ENCODE measurements at regions not wholly inside any gene's neighbourhood (a gene's known extent, or its start where the extent isn't known, plus 50 kb on each side); places are given as distances from the start of the nearest gene placed in this dataset.
A peak's percentile ranks its signal among the peaks of the same experiment; 100 is the strongest.

- H3K36me3 Mint-ChIP-seq = peaks cover 17 to 36% of the 10 kb centered on the region in 2 donors
- H3K4me3 Mint-ChIP-seq = peak overlapping the region; percentile 4 to 50
- peak overlapping the region; percentile 25 for H3K27ac Mint-ChIP-seq
- H3K27me3 Mint-ChIP-seq = no peaks in the 10 kb centered on the region
- DNase-seq = no peak
- ATAC-seq (replicated peaks) = no peak
- H3K9me3 Mint-ChIP-seq = peaks cover 0 to 2% of the 10 kb centered on the region in 2 donors
- peaks cover 24 to 75% of the 10 kb centered on the region in 2 donors for H3K4me1 Mint-ChIP-seq
These were observed 50.6 kb upstream of the ZMYND8 start for GRCh38 chr20:47406849-47407682.

GRCh38 chr20:47411161-47411560, 54.7 kb upstream of the ZMYND8 start:
- DNase-seq = no peak
- ATAC-seq (replicated peaks) = no peak
- H3K27ac Mint-ChIP-seq = peak overlapping the region; percentile 92
- peak overlapping the region; percentile 78 to 84 for H3K4me3 Mint-ChIP-seq
- peaks cover 43 to 81% of the 10 kb centered on the region in 2 donors for H3K4me1 Mint-ChIP-seq
- peaks cover 23 to 34% of the 10 kb centered on the region in 2 donors for H3K36me3 Mint-ChIP-seq
- no peaks in the 10 kb centered on the region for H3K27me3 Mint-ChIP-seq
- peaks cover 3 to 5% of the 10 kb centered on the region in 2 donors for H3K9me3 Mint-ChIP-seq

GRCh38 chr20:47412083-47412482, 55.6 kb upstream of the ZMYND8 start:
- Mint-ChIP-seq H3K9me3 (peaks cover 3 to 7% of the 10 kb centered on the region in 2 donors), H3K27me3 (no peaks in the 10 kb centered on the region), H3K27ac (peak overlapping the region; percentile 92), H3K4me1 (peaks cover 46 to 84% of the 10 kb centered on the region in 2 donors), H3K36me3 (peaks cover 21 to 30% of the 10 kb centered on the region in 2 donors), H3K4me3 (peak overlapping the region; percentile 78 to 84)
- peak; percentile 8 to 18 for ATAC-seq (replicated peaks)
- DNase-seq = no peak

GRCh38 chr20:47413189-47413588, 56.7 kb upstream of the ZMYND8 start:
- H3K27me3 Mint-ChIP-seq = no peaks in the 10 kb centered on the region
- DNase-seq (no peak), ATAC-seq (replicated peaks) (no peak)
- peak overlapping the region; percentile 78 to 84 for H3K4me3 Mint-ChIP-seq
- H3K27ac Mint-ChIP-seq = peak overlapping the region; percentile 92
- peaks cover 3 to 7% of the 10 kb centered on the region in 2 donors for H3K9me3 Mint-ChIP-seq
- peaks cover 55 to 84% of the 10 kb centered on the region in 2 donors for H3K4me1 Mint-ChIP-seq
- H3K36me3 Mint-ChIP-seq = peaks cover 21 to 29% of the 10 kb centered on the region in 2 donors

- no peaks in the 10 kb centered on the region for H3K27me3 Mint-ChIP-seq
- DNase-seq = no peak
- peaks cover 3 to 5% of the 10 kb centered on the region in 2 donors for H3K9me3 Mint-ChIP-seq
- peaks cover 44 to 72% of the 10 kb centered on the region in 2 donors for H3K4me1 Mint-ChIP-seq
- H3K4me3 Mint-ChIP-seq = peak overlapping the region in 1 of 2 donors; percentile 86
- ATAC-seq (replicated peaks) = no peak
- H3K36me3 Mint-ChIP-seq = peaks cover 8 to 10% of the 10 kb centered on the region in 2 donors
- peak overlapping the region; percentile 100 for H3K27ac Mint-ChIP-seq
These were observed 61.0 kb upstream of the ZMYND8 start for GRCh38 chr20:47417245-47418068.

- Mint-ChIP-seq H3K4me1 (peaks cover 41 to 72% of the 10 kb centered on the region in 2 donors), H3K27me3 (no peaks in the 10 kb centered on the region), H3K27ac (peak overlapping the region; percentile 100)
These were observed 61.7 kb upstream of the ZMYND8 start for GRCh38 chr20:47418069-47418757.

GRCh38 chr20:47419953-47420514, 63.5 kb upstream of the ZMYND8 start:
- Mint-ChIP-seq H3K27me3 (no peaks in the 10 kb centered on the region), H3K4me3 (peak overlapping the region; percentile 42 to 57), H3K9me3 (peaks cover 3 to 5% of the 10 kb centered on the region in 2 donors), H3K27ac (peak overlapping the region; percentile 94), H3K36me3 (peaks cover 8 to 9% of the 10 kb centered on the region in 2 donors), H3K4me1 (peaks cover 36 to 66% of the 10 kb centered on the region in 2 donors)
- DNase-seq = no peak
- no peak for ATAC-seq (replicated peaks)

More at GRCh38 chr20:47418069-47418757, 61.7 kb upstream of the ZMYND8 start:
- Mint-ChIP-seq H3K36me3 (peaks cover 8 to 10% of the 10 kb centered on the region in 2 donors), H3K9me3 (peaks cover 3 to 5% of the 10 kb centered on the region in 2 donors), H3K4me3 (no peak overlapping the region)
- ATAC-seq (replicated peaks) (no peak), DNase-seq (no peak)

GRCh38 chr20:47421076-47421475, 64.6 kb upstream of the ZMYND8 start:
- peak overlapping the region; percentile 71 for H3K27ac Mint-ChIP-seq
- no peaks in the 10 kb centered on the region for H3K27me3 Mint-ChIP-seq
- peak overlapping the region; percentile 36 to 39 for H3K4me3 Mint-ChIP-seq
- DNase-seq = peak; percentile 44
- peaks cover 0 to 2% of the 10 kb centered on the region in 2 donors for H3K36me3 Mint-ChIP-seq
- H3K4me1 Mint-ChIP-seq = peaks cover 26 to 55% of the 10 kb centered on the region in 2 donors
- peak; percentile 46 to 61 for ATAC-seq (replicated peaks)
- H3K9me3 Mint-ChIP-seq = peaks cover 0 to 1% of the 10 kb centered on the region in 2 donors

GRCh38 chr20:47423586-47423985, 67.1 kb upstream of the ZMYND8 start:
- H3K4me1 Mint-ChIP-seq = peaks cover 11 to 31% of the 10 kb centered on the region in 2 donors
- peaks cover 2 to 10% of the 10 kb centered on the region in 2 donors for H3K36me3 Mint-ChIP-seq
- peaks cover 0 to 3% of the 10 kb centered on the region in 2 donors for H3K9me3 Mint-ChIP-seq
- no peak for DNase-seq
- H3K27me3 Mint-ChIP-seq = no peaks in the 10 kb centered on the region
- peak overlapping the region; percentile 5 for H3K27ac Mint-ChIP-seq
- no peak for ATAC-seq (replicated peaks)
- H3K4me3 Mint-ChIP-seq = no peak overlapping the region

- H3K4me3 Mint-ChIP-seq = no peak overlapping the region
- ATAC-seq (replicated peaks) = no peak
- H3K4me1 Mint-ChIP-seq = peaks cover 5 to 35% of the 10 kb centered on the region in 2 donors
- no peak overlapping the region for H3K27ac Mint-ChIP-seq
- DNase-seq = no peak
- peaks cover 2 to 10% of the 10 kb centered on the region in 2 donors for H3K36me3 Mint-ChIP-seq
- H3K9me3 Mint-ChIP-seq = peaks cover 0 to 3% of the 10 kb centered on the region in 2 donors
- H3K27me3 Mint-ChIP-seq = no peaks in the 10 kb centered on the region
These were observed 70.6 kb upstream of the ZMYND8 start for GRCh38 chr20:47427067-47427466.

- ATAC-seq (replicated peaks) = no peak
- Mint-ChIP-seq H3K27me3 (no peaks in the 10 kb centered on the region), H3K9me3 (peaks cover 0 to 3% of the 10 kb centered on the region in 2 donors), H3K4me3 (no peak overlapping the region), H3K27ac (peak overlapping the region; percentile 37), H3K36me3 (peaks cover 2 to 10% of the 10 kb centered on the region in 2 donors), H3K4me1 (peaks cover 2 to 35% of the 10 kb centered on the region in 2 donors)
- no peak for DNase-seq
These were observed 71.2 kb upstream of the ZMYND8 start for GRCh38 chr20:47427746-47428145.

GRCh38 chr20:47428164-47428563, 71.7 kb upstream of the ZMYND8 start:
- no peak overlapping the region for H3K4me3 Mint-ChIP-seq

GRCh38 chr20:47428851-47429336, 72.4 kb upstream of the ZMYND8 start:
- DNase-seq (no peak), ATAC-seq (replicated peaks) (no peak)
- H3K4me3 Mint-ChIP-seq = no peak overlapping the region
- no peak overlapping the region for H3K27ac Mint-ChIP-seq
- peaks cover 2 to 10% of the 10 kb centered on the region in 2 donors for H3K36me3 Mint-ChIP-seq
- peaks cover 2 to 31% of the 10 kb centered on the region in 2 donors for H3K4me1 Mint-ChIP-seq
- no peaks in the 10 kb centered on the region for H3K27me3 Mint-ChIP-seq
- peaks cover 0 to 3% of the 10 kb centered on the region in 2 donors for H3K9me3 Mint-ChIP-seq

More at GRCh38 chr20:47428164-47428563, 71.7 kb upstream of the ZMYND8 start:
- H3K36me3 Mint-ChIP-seq = peaks cover 2 to 10% of the 10 kb centered on the region in 2 donors
- no peak for DNase-seq
- H3K27me3 Mint-ChIP-seq = no peaks in the 10 kb centered on the region
- H3K4me1 Mint-ChIP-seq = peaks cover 2 to 35% of the 10 kb centered on the region in 2 donors
- no peak overlapping the region for H3K27ac Mint-ChIP-seq
- no peak for ATAC-seq (replicated peaks)
- H3K9me3 Mint-ChIP-seq = peaks cover 0 to 3% of the 10 kb centered on the region in 2 donors
